ENCODE measurements at regions not wholly inside any gene's neighbourhood (a gene's known extent, or its start where the extent isn't known, plus 50 kb on each side); places are given as distances from the start of the nearest gene placed in this dataset.

DNA sequence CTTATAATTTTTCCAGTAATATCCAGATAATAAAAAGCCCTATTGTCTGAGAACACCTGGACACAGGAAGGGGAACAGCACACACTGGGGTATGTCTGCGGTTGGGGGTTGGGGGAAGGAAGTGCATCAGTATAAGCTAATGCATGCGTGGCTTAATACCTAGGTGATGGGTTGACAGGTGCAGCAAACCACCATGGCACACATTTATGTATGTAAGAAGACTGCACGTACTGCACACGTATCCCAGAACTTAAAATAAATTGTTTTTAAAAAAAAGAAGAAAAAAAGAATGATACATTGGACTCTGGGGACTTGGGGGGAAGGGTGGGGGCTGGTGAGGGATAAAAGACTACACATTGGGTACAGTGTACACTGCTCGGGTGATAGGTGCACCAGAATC lies 144.9 kb upstream of the C1orf174 start:
- no peak for DNase-seq (ENCODE audit: low read depth, low spot score)

DNA sequence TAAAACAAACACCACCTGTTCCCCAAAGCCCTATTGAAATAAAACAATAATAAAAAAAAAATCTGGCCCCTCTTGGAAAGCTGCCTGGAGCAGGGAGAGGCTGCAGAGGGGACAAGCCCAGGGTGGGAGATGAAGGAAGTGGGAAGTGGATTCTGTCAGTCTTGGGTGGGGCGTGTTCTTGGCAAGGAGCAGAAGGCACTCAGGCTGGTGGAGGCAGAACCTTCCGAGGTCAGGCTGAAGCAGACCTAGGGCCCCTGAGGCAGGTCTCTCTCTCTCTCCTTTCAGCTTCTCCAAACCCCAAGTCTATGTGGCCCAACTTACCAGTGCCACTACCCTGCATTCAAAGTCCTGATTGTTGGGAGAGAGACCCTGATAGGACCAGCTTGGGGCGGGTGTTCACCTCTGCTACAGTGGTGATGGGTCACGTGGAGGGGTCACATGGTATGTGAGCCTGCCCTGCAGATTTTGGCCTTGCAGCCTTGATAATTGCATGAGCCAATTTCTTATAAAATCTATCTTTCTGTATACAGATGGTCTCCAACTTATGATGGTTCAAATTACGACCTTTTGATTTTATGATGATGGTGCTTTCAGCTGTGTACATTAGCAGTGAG lies 145.4 kb upstream of the C1orf174 start:
- no peak for DNase-seq (ENCODE audit: low read depth, low spot score)

DNA sequence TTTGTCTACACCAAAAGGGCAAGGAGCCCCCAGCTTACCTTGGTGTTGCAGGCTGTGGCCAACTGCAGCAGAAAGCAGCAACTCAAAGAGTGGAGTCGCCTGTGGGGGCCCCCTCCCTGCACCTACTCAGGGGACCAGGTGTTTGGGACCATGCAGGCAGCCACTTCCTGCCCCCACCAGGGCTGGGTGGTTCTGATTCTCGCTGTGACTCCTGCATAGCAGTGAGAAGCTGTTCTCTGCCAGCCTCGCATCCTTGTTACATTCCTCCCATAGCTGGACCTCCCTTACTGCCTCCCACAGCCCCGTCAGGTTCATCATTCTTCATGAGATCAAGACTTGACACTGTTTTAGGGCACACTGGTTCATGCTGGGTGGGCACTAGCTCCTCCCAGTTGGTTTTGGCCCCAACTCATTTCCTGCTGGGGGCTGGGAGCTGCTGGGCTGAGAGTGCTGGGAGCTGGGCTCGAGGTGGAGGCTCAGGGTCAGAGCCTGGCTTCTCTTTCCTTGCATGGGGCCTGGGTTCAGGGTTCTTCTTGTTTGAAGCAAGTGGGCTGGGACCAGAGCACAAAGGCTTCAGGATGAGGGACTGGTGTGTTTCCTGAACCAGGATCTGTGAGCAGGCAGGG lies 146.9 kb upstream of the C1orf174 start:
- no peak for DNase-seq (ENCODE audit: low read depth, low spot score)

DNA sequence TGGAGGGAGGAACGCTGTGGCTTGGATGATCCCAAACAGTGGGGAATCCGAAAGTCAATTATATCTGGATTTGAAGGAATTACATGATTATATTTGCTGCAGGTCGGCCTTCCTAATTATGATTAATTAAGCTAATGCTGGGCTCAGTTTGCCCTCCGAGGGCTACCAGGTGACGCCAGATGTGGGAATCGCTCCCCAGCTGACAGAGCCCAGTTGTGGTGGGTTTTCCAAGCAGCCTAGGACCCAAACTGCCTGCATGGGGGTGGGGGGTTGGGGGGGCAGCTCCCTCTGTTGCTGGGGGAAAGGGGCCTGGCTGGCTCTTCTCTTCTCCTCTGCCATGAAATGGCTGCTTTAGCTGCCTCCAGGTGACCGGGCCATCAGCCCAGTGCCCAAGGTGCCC lies 147.6 kb upstream of the C1orf174 start:
- no peak for DNase-seq (ENCODE audit: low read depth, low spot score)

DNA sequence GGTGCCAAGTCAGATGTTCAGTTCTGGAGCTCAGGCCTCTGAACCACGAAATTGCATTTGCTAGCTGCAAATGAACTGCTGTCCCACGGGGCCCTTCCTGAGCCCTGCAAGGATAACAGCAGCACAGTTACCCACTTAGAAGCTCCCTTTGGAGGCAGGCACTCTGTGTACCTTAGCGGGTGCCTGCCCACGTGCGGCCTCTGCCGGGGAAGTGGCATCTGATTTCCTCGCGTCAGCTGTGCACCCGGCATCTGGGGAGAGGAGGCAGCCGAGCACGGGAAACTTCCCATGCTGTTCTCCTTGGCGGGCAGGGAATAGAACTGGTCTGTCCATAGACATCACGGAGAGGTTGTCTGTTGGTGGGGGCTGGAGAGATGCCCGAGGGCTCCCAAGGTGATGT lies 148.0 kb upstream of the C1orf174 start:
- DNase-seq (ENCODE audit: low read depth, low spot score) = no peak

DNA sequence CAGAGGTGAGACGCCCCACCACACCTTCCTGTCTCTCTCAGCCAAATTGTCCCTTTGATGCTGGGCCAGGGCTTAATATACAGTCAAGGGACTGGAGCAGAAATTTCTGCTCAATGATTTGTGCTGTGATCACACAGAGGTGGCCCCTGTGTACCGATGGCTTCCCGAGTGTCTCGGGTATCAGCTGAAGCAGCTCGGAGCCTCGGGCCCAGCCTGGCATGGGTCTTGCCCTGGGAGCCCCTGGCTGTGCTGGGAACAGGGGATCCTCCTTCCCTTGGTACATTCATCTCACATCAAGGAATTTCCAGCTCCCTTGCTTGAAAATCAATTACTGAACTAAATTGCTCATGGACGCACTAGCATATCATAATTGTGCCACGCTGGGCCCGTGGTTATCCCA lies 148.8 kb upstream of the C1orf174 start:
- DNase-seq (ENCODE audit: low read depth, low spot score) = no peak

DNA sequence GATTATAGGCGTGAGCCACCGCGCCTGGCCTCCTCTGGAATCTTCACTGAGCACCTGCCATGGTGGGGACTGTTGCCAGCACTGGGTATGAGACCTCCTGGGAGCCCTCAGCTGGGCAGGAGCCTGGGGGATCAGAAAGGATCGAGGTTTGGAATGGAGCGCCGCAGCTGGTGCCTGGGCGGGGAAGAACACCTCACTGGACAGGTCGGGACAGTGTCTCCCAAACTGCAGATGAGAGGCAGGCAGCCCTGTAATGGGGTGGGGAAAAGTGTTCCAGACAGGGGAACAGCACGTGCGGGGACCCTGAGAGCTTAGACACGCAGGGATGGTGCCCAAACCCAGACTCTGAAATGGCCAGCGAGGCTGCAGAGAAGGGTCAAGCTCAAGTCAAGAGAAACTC lies 150.9 kb upstream of the C1orf174 start:
- no peak for DNase-seq (ENCODE audit: low read depth, low spot score)

DNA sequence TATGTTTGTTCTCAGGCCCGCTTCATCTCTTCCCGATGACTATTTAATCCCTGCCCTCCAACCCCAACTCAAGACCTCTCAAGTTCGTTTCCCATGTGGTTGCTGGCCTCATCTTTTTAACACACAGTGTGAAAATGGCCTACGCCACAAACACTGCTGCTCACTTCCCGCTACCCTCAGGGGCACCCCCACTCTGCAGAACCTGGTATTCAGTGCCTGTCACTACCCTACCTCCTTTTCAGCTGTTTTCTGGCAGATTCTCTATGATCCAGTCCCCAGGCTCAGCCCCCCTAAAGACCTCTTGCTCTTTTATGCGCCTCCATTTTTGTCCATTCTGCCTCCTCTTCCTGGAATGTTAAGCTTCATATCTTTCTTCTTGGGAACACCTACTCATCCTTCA lies 152.6 kb upstream of the C1orf174 start:
- DNase-seq (ENCODE audit: low read depth, low spot score) = no peak

DNA sequence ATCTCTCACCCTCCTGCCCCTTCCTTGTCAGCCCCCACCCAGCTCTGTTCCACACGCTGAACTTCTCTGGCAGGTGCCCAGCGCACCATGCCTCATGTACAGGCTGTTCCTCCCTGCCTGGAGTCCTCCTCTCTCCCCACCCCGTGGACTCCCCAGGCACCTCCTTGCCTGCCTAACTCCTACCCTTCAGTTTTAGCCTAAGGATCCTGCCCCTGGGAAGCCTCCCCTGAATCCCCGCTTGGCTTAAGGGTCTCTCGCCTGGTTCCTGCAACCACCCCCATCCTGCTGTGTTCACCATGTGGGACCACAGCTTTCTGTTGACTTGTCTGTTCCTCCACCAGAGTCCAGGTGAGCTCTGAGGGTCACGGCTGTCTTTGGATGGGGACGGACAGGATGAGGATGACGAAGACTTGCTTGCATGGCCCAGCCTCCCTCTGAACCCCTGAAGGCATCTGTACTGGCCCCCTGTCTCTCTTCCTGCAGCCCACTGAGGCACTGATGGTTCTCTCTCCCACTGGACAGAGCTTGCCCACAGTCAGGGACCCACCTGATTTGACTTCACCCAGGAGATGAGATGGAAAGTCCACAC lies 153.2 kb upstream of the C1orf174 start:
- no peak for DNase-seq (ENCODE audit: low read depth, low spot score)

DNA sequence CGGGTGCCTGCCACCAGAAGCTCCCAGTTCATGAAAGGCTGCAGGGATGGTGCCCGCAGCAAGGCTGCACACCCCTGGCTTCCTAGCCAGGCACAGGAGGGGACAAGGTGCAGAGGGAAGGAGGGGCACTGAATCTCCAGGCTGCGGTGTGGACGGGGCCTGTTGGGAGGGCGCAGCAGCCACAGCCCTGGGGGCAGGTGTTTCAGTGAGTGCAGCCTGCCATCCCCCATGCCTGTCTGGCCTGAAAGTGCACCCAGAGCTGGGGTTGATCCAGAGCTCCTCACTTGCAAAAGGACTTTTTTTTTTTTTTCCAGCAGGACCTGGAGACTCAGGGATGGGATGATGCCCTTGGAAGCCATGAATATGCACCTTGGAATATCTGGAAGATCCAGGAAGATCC lies 153.7 kb upstream of the C1orf174 start:
- DNase-seq (ENCODE audit: low read depth, low spot score) = no peak

DNA sequence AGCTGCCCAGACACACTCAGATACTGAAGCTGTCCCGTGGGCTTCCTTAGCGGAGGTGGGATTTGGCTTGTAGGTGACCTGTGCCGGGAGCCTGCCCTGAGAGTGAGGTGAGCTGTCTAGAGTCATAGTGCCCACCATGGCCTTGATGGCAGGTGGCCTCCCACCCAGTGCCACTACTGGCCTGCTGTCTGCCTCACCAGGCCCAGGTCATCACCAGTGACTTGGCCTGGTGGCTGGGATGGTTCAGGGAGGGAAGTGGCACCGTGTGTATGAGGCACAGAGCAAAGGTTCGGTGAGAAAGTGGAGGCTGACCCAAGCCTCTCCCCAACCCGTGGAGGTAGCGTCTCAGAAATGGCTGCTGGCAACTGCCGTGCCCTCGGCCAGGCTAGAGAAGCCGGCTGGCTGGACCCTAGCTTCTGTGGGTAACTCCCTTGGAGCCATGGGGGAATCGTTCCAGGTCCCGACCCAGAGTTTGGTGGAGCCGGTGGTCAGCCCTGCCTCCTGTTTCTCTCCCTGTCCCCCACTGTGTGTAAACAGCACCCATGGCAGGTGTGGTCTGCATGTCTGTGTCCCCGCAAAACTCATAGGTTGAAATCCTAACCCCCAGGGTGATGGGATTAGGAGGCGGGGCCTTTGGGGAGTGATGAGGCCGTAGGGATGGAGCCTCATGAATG lies 155.4 kb upstream of the C1orf174 start:
- DNase-seq (ENCODE audit: low read depth, low spot score) = no peak

DNA sequence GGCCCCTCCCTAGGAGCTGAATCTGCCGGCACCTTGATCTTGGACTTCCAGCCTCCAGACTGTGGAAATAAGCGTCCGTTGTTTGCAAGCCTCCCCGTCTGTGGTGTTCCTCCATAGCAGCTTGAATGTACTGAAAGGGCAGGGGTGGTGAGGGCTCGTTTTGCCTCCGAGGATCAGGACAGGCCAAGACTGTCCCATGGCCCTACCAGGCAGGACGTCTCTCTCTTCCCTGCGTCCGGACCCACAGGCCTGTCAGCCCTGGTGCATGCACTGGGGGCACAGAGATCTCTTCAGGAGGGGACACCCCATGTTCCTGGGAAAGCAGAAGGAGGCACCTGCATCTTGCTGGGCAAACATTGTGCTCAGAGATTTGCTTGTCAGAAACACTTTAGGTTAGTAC lies 156.3 kb upstream of the C1orf174 start:
- DNase-seq (ENCODE audit: low read depth, low spot score) = no peak

DNA sequence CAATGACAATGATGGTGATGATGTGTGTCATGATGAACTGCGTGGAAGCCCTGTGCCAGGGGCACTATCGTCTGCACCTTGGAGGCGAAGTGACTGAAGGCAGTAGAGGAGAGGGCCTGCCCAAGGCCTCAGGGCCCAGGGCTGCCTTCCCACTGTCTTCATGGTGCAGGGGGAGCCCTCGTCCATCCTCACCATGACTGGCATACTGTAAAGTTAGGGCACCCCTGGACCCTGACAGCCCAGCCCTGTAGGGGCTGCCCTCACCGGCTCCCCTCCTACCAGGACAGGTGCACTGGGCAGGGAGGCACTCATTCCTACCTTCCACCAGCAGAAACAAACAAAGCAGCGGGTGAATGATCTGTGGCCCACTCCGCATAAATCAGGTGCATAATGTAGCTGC lies 156.9 kb upstream of the C1orf174 start:
- no peak for DNase-seq (ENCODE audit: low read depth, low spot score)

DNA sequence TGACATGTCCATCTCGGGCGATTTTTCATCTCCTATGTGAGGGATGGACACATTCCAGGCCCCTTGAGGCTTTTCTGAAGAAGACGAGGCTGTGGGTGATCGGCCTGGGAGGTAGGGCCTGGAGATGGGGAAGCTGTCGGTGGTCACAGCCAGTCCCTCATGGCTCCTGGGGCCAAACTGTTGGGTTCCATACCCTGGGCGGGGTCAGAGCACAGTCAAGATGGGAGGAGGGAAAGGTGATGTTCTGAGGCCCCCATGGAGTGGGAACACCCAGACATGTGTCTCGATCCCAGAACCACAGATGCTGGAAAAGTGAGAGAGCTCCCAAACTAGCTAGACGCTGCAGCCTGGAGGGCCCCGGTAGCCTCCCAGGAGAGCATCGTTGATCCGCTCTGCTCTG lies 157.5 kb upstream of the C1orf174 start:
- DNase-seq (ENCODE audit: low read depth, low spot score) = no peak

DNA sequence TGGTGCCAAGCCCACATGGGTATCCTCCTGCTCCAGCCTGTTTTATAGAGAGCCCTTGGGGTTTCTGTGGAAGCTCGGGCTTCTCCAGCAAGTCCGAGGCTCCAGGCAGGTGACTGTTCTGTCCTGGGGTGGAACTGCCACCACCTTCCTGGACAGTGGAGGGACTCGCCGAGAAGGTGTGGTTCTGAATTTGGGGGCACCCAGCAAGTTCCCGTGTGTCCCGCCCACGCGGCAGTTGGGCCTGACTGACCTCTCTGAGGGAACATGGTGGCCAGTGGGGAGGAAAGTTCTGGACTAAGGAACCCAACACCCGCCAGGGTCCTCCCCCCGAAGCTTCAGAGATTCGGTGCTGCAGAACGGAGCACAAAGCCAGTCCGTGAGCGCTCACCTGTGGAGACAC lies 158.1 kb upstream of the C1orf174 start:
- DNase-seq (ENCODE audit: low read depth, low spot score) = no peak

DNA sequence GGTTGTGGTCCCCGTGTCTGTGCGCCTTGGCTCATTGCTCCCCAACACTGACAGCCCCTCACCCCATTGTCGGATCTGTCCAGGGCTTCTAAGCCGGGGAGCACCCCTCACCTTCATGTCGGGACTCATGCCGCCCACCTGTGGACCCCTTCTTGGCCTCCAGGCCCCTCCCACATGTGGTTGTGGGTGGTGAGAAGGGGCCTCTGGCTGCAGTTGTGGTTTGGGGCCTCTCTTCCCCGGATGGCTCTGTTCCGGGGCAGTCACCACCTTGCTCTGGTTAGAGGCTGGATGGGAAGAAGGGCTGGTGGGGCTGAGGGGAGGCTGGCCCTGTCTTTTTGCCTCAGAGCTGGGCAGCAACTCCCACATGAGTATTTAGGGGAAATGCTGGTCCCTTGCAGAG lies 158.6 kb upstream of the C1orf174 start:
- no peak for DNase-seq (ENCODE audit: low read depth, low spot score)

DNA sequence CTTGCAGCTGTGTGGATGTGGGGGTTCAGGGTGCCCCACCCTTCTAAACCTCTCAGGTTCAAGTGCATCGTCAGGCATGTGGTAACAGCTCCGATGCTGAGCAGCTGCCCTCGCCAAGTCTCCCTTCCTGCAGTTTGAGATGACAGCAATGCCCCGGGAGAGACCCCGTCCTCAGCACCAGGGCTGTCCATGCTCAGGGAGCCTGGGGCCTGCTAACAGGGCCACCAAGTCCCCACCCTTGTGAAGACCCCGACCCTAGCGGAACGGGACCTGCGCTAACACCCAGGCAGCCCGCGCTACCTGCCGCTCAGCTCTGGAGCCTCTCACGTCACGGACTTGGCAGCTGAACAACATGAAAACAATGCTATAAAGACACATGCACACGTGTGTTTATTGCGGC lies 159.2 kb upstream of the C1orf174 start:
- no peak for DNase-seq (ENCODE audit: low read depth, low spot score)

DNA sequence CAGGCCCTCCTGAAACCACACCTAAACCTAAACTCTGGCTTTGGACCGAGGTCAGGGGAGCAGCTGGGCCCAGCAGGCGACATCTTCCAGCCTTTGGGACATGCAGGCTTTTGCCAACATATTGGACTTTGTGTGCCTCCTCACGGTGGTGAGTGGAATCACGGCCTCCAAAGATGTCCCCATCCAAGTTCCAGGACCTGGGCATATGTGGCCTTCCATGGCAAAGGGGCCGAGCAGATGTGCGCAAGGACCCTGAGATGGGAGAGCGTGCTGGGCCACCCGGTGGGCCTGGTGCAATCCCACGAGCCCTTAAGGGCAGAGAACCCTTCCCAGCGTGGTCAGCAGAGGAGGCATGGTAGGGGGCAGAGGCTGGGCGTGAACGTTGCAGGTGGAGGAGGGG lies 160.8 kb upstream of the C1orf174 start:
- DNase-seq (ENCODE audit: low read depth, low spot score) = no peak

DNA sequence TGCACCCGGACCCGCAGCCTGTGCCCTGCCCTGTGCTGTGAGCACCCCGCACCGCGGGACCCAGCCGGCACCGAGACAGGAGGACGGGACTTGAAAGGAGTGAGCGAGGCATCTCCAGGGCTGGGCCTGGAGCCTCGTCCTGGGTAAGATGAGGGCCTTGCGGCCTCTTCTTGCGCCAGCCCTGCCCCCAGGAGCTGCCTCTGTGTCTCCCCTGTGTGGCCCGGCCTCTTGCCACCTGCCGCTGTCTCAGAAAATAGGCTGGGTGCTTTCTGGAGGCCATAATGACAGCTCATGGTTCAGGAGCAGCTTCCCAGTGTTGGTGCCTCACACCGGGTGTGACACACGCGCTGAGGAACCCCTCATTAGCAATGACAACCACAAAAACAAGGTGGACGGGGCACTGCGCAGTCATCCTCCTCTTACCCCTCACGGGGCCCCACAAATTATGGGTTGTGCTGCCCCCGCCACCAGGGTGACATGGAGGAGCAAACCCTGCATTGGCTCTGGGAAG lies 161.5 kb upstream of the C1orf174 start:
- no peak for DNase-seq (ENCODE audit: low read depth, low spot score)

DNA sequence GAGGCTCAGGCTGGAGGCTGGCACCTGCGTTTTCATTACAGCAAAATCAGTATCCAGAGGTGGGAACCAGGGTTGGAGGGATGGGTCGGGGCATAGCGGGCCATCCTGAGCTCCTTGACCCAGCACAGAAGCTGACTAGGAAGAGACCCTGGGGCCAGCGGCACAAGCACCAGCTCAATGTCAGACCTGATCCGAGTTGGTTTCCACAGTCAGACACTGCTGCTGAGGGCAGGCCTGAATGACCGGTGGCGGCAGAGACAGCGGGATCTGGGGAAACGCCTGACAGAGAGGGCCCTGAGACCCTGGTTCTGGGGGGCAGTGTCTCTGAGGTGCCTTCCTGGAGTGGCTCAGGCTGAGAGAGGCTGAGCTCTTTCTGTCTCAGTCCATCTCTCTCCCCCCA lies 162.0 kb upstream of the C1orf174 start:
- DNase-seq (ENCODE audit: low read depth, low spot score) = no peak

DNA sequence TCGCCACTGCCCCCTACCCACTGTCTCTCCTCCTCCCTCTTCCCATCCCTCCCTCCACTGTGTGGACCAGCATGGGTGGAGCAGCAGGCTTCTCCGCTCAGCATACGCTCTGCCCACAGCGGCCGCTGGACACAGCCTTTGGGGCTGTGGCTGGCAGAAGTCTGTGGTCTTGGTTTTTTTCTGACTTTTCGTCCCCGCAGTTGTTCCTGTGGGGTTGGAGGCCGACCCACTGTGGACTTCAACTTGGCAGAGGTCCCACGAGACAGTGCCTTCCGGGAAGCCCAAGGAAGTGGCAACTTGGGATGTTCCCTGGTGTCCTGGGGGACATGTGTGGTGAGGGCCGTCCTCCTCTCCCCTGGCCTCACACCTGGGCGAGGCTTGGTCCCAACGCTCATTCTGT lies 162.5 kb upstream of the C1orf174 start:
- DNase-seq (ENCODE audit: low read depth, low spot score) = no peak

DNA sequence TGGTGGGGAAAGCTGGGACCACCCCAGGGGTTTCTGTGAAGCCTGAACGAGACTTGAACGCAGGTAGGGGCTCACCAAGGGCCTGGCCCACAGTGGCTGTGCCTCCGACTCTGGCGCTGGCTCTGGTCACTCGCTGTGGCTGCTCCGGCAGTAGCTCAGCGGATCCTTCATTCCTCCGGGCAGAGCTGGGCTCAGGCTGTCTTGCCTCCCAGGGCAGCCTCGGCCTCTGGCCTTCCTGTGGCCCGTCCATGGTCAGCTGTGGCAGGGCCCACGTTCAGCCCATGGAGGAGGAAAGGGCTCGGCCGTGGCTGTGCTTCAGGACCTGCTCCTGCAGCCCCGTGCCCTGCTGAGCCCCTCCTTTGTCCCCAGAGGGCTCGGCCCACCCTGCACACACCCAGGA lies 162.9 kb upstream of the C1orf174 start:
- DNase-seq (ENCODE audit: low read depth, low spot score) = no peak

DNA sequence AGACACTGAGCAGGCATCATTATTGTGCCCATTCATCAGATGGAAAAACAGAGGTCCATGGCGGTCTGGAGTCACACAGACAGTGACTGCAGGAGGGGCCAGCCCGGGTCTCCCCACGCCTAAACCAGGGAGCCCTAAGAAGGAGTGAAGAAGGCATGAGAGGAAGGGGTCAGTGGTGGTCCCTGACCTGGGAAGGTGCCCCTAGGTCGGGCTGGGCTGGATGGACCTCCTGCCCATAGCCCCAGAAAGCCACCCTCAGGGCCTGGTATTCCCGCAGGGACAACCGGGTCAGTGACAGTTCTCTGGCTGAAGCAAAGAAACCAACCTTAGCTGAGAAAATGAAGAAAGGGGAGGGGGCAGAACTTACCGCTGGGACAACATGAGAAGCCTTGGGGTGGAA lies 163.4 kb upstream of the C1orf174 start:
- DNase-seq (ENCODE audit: low read depth, low spot score) = no peak

Measured in activated CD4-positive, CD25-positive, alpha-beta regulatory T cell treated with anti-CD3 and anti-CD28 coated beads, Interleukin-2, amount 50 U/mL, for 16 hours (primary cell).